Tibial artery (tissue), 4 donors: ENCODE measurements at regions not wholly inside any gene's neighbourhood (a gene's known extent, or its start where the extent isn't known, plus 50 kb on each side); places are given as distances from the start of the nearest gene placed in this dataset.

Experiments
- DNase-seq, 2 donors: peaks; one replicate each; pipeline ENCODE4 v3.0.0-alpha.2; 2019
- H3K27ac ChIP-seq, 2 donors: fragments of 200-600 bp; sonication (generic) in 1 of 2; 1 replicate in 1 of 2; 2 replicates in 1 of 2; pipeline ENCODE4 v1.5.1; 2018 to 2019; ENCODE audit warnings: mild to moderate bottlenecking in 1 of 2
- H3K27me3 ChIP-seq, 2 donors: fragments of 200-600 bp; sonication (generic) in 1 of 2; one replicate each; pipeline versions ENCODE4 v1.5.1 to v1.6.0; 2016 to 2019
- H3K36me3 ChIP-seq, 3 donors: fragments of 200-600 bp; sonication (generic) in 2 of 3; one replicate each; pipeline ENCODE4 v1.5.1; 2016 to 2019; ENCODE audit warnings: mild to moderate bottlenecking in 2 of 3
- H3K4me1 ChIP-seq, 4 donors: fragments of 200-600 bp; sonication (generic) in 2 of 4; 1 replicate in 3 of 4; 2 replicates in 1 of 4; pipeline ENCODE4 v1.5.1; 2016 to 2019
- H3K4me3 ChIP-seq, 2 donors: fragments of 200-600 bp; sonication (generic) in 1 of 2; 1 replicate in 1 of 2; 2 replicates in 1 of 2; pipeline ENCODE4 v1.5.1; 2018 to 2019; ENCODE audit warnings: mild to moderate bottlenecking in 2 of 2
- H3K9me3 ChIP-seq, 3 donors: fragments of 200-600 bp; sonication (generic) in 1 of 3; one replicate each; pipeline ENCODE4 v1.5.1; 2016 to 2019
- CTCF ChIP-seq, 2 experiments: fragments of 200-600 bp in 1 of 2; fragments of 450-650 bp in 1 of 2; IDR thresholded peaks; one replicate each; pipeline ENCODE4 v1.5.1; 2017 to 2019; ENCODE audit warnings: antibody characterized with exemption in 2 of 2, mild to moderate bottlenecking in 1 of 2, moderate library complexity in 1 of 2
- intact Hi-C: fragments of 100-400 bp; cut with DNase I; formaldehyde crosslinking; loops from one replicate; pipeline ENCODE4 v1.15.0; 2023; ENCODE audit warnings: low total_unique reads

GRCh38 chr3:181568248-181568647 is 143.5 kb upstream of the SOX2 start:
- H3K36me3 ChIP-seq, result no peaks in the 10 kb centered on the region
- H3K4me1 ChIP-seq, result no peaks in the 10 kb centered on the region
- TF ChIP-seq CTCF (IDR thresholded peaks at IDR 0.05), result no peak
- H3K4me3 ChIP-seq, result no peak overlapping the region
- no peaks in the 10 kb centered on the region for H3K27me3 ChIP-seq
- H3K27ac ChIP-seq, result no peak overlapping the region
- DNase-seq, result no peak
- intact Hi-C loops, result no loop called here
- H3K9me3 ChIP-seq, result no peaks in the 10 kb centered on the region

- Histone ChIP-seq H3K36me3 (no peaks in the 10 kb centered on the region), H3K9me3 (no peaks in the 10 kb centered on the region), H3K4me1 (no peaks in the 10 kb centered on the region), H3K4me3 (no peak overlapping the region), H3K27ac (no peak overlapping the region), H3K27me3 (no peaks in the 10 kb centered on the region)
- DNase-seq, result no peak
- intact Hi-C loops, result no loop called here
- TF ChIP-seq CTCF (IDR thresholded peaks at IDR 0.05), result no peak
Measured at GRCh38 chr3:181567311-181568075, 144.2 kb upstream of the SOX2 start.

- Histone ChIP-seq H3K4me3 (no peak overlapping the region), H3K27ac (no peak overlapping the region)
Measured at GRCh38 chr3:181565416-181565815, 146.3 kb upstream of the SOX2 start.

GRCh38 chr3:181564222-181564621 is 147.5 kb upstream of the SOX2 start:
- no peaks in the 10 kb centered on the region for H3K4me1 ChIP-seq
- DNase-seq, result no peak
- H3K27me3 ChIP-seq, result no peaks in the 10 kb centered on the region
- no peak overlapping the region for H3K4me3 ChIP-seq
- TF ChIP-seq CTCF (IDR thresholded peaks at IDR 0.05), result no peak
- no peaks in the 10 kb centered on the region for H3K36me3 ChIP-seq
- intact Hi-C loops, result no loop called here
- H3K27ac ChIP-seq, result no peak overlapping the region
- H3K9me3 ChIP-seq, result no peaks in the 10 kb centered on the region

More at GRCh38 chr3:181565416-181565815, 146.3 kb upstream of the SOX2 start:
- H3K27me3 ChIP-seq, result no peaks in the 10 kb centered on the region
- no peaks in the 10 kb centered on the region for H3K4me1 ChIP-seq
- TF ChIP-seq CTCF (IDR thresholded peaks at IDR 0.05), result no peak
- H3K9me3 ChIP-seq, result no peaks in the 10 kb centered on the region
- intact Hi-C loops, result no loop called here
- DNase-seq, result no peak
- H3K36me3 ChIP-seq, result no peaks in the 10 kb centered on the region

GRCh38 chr3:181561139-181562031 is 150.3 kb upstream of the SOX2 start:
- Histone ChIP-seq H3K27ac (no peak overlapping the region), H3K4me1 (no peaks in the 10 kb centered on the region), H3K27me3 (no peaks in the 10 kb centered on the region), H3K9me3 (no peaks in the 10 kb centered on the region), H3K4me3 (no peak overlapping the region), H3K36me3 (no peaks in the 10 kb centered on the region)
- no peak for DNase-seq
- TF ChIP-seq CTCF (IDR thresholded peaks at IDR 0.05), result no peak
- intact Hi-C loops, result no loop called here
